ENCODE measurements at regions not wholly inside any gene's neighbourhood (a gene's known extent, or its start where the extent isn't known, plus 50 kb on each side); places are given as distances from the start of the nearest gene placed in this dataset.
"Not testable (repeated sequence)": the region's sequence is repeated elsewhere in the genome, so short reads cannot be mapped to it uniquely, and the experiment has no call there.

DNA sequence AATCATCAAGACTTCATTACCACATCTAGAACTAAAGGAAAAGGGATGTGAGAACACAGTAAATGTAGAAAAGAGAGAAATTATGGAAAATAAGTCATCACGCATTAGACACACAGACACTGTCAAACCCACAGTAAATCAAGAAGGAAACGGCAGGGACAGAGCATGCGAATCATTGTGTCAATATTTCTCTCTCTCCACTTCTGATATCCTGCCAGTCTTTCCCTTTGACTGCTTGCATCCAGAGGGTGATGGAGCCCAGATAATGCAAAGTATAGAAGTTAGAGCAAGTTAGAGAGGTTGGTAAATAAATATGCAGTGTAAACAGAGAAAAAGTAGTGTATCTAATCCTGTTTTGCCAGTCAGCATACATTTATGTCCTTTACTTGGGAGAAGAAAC, 706.8 kb upstream of the ANO3 start:
- WGBS, 3 donors = 78 to 89% (median 81%) methylated on average over 3 of the region's 3 CpGs
- no peaks in the 10 kb centered on the region for H3K27me3 ChIP-seq (ENCODE audit: insufficient read depth in 3 of 3, low read length in 2 of 3)
- ATAC-seq (no peak), DNase-seq (no peak)
- TF ChIP-seq, protein P1, sequence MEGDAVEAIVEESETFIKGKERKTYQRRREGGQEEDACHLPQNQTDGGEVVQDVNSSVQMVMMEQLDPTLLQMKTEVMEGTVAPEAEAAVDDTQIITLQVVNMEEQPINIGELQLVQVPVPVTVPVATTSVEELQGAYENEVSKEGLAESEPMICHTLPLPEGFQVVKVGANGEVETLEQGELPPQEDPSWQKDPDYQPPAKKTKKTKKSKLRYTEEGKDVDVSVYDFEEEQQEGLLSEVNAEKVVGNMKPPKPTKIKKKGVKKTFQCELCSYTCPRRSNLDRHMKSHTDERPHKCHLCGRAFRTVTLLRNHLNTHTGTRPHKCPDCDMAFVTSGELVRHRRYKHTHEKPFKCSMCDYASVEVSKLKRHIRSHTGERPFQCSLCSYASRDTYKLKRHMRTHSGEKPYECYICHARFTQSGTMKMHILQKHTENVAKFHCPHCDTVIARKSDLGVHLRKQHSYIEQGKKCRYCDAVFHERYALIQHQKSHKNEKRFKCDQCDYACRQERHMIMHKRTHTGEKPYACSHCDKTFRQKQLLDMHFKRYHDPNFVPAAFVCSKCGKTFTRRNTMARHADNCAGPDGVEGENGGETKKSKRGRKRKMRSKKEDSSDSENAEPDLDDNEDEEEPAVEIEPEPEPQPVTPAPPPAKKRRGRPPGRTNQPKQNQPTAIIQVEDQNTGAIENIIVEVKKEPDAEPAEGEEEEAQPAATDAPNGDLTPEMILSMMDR (IDR thresholded peaks at IDR 0.05) = no peak
- H3K27ac ChIP-seq = no peak overlapping the region
- intact Hi-C loops (cut with DNase I) = no loop called here
- no peaks in the 10 kb centered on the region for H3K4me1 ChIP-seq
- no peaks in the 10 kb centered on the region for H3K9me3 ChIP-seq
- no peak overlapping the region for H3K4me3 ChIP-seq
- no peaks in the 10 kb centered on the region for H3K36me3 ChIP-seq (ENCODE audit: insufficient read depth in 1 of 2, low read depth in 1 of 2)

- WGBS, 3 donors = 69 to 89% (median 89%) methylated on average over 5 of the region's 5 CpGs
- no peaks in the 10 kb centered on the region for H3K36me3 ChIP-seq (ENCODE audit: insufficient read depth in 1 of 2, low read depth in 1 of 2)
- no peak overlapping the region for H3K4me3 ChIP-seq
- intact Hi-C loops (cut with DNase I) = no loop called here
- no peak overlapping the region for H3K27ac ChIP-seq
- TF ChIP-seq, protein P1 (IDR thresholded peaks at IDR 0.05) = no peak
- ATAC-seq (no peak), DNase-seq (no peak)
- no peaks in the 10 kb centered on the region for H3K27me3 ChIP-seq (ENCODE audit: insufficient read depth in 3 of 3, low read length in 2 of 3)
- H3K9me3 ChIP-seq = no peaks in the 10 kb centered on the region
- H3K4me1 ChIP-seq = no peaks in the 10 kb centered on the region
These were observed 703.9 kb upstream of the ANO3 start for GRCh38 chr11:25628030-25628429.

- intact Hi-C loops (cut with DNase I) = no loop called here
- no peaks in the 10 kb centered on the region for H3K4me1 ChIP-seq
These were observed 698.7 kb upstream of the ANO3 start for GRCh38 chr11:25633230-25633629.

GRCh38 chr11:25649220-25649619, 682.7 kb upstream of the ANO3 start:
- WGBS, 3 donors = 82 to 87% (median 85%) methylated on average over 12 of the region's 12 CpGs
- ATAC-seq; intact Hi-C loops (cut with DNase I): not testable (repeated sequence)

More at GRCh38 chr11:25633230-25633629, 698.7 kb upstream of the ANO3 start:
- no peaks in the 10 kb centered on the region for H3K9me3 ChIP-seq
- H3K4me3 ChIP-seq = no peak overlapping the region
- TF ChIP-seq, protein P1 (IDR thresholded peaks at IDR 0.05) = no peak
- H3K27me3 ChIP-seq (ENCODE audit: insufficient read depth in 3 of 3, low read length in 2 of 3) = no peaks in the 10 kb centered on the region
- no peak overlapping the region for H3K27ac ChIP-seq
- 78 to 94% (median 83%) methylated on average over 1 of the region's 1 CpG for WGBS, 3 donors
- no peaks in the 10 kb centered on the region for H3K36me3 ChIP-seq (ENCODE audit: insufficient read depth in 1 of 2, low read depth in 1 of 2)
- ATAC-seq (no peak), DNase-seq (no peak)

DNA sequence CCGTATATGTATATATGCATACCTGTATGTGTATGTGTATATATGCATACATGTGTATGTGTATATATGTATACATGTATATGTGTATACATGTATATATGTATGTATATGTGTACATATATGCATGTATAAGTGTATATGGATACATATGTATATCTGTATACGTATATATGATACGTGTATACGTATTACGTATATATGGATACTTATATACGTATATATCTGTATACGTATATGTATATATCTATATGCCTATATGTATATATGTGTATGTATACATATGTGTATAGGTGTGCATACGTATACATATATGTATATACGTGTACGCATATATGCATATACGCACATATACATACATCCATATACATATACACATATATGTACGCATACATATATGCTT, 681.6 kb upstream of the ANO3 start:
- intact Hi-C loops (cut with DNase I) = no loop called here
- H3K27me3 ChIP-seq (ENCODE audit: insufficient read depth in 3 of 3, low read length in 2 of 3) = no peaks in the 10 kb centered on the region
- no peak overlapping the region for H3K27ac ChIP-seq
- ATAC-seq = no peak
- no peaks in the 10 kb centered on the region for H3K4me1 ChIP-seq
- DNase-seq = no peak
- H3K36me3 ChIP-seq (ENCODE audit: insufficient read depth in 1 of 2, low read depth in 1 of 2) = no peaks in the 10 kb centered on the region
- H3K4me3 ChIP-seq = no peak overlapping the region
- TF ChIP-seq, protein P1 (IDR thresholded peaks at IDR 0.05) = no peak
- no peaks in the 10 kb centered on the region for H3K9me3 ChIP-seq
- WGBS, 3 donors = 92 to 96% (median 94%) methylated on average over 12 of the region's 12 CpGs

More at GRCh38 chr11:25649220-25649619, 682.7 kb upstream of the ANO3 start:
- DNase-seq; H3K4me1 ChIP-seq; H3K4me3 ChIP-seq; H3K36me3 ChIP-seq (ENCODE audit: insufficient read depth in 1 of 2, low read depth in 1 of 2); H3K27me3 ChIP-seq (ENCODE audit: insufficient read depth in 3 of 3, low read length in 2 of 3); H3K9me3 ChIP-seq; H3K27ac ChIP-seq: not testable (repeated sequence)
